Lower leg skin (tissue), 3 donors: ENCODE measurements at regions not wholly inside any gene's neighbourhood (a gene's known extent, or its start where the extent isn't known, plus 50 kb on each side); places are given as distances from the start of the nearest gene placed in this dataset.

Experiments used
- CTCF ChIP-seq, 3 donors: fragments of 450-650 bp; IDR thresholded peaks; one replicate each; pipeline ENCODE4 v1.5.1; 2016; ENCODE audit warnings: antibody characterized with exemption in 3 of 3, mild to moderate bottlenecking in 3 of 3, moderate library complexity in 2 of 3
- POLR2A ChIP-seq, 2 donors: fragments of 450-650 bp; IDR thresholded peaks; one replicate each; pipeline ENCODE4 v1.6.1; 2016 to 2017; ENCODE audit warnings: antibody characterized with exemption in 2 of 2, mild to moderate bottlenecking in 1 of 2, moderate library complexity in 1 of 2

GRCh38 chr10:52436664-52437063 lies 122.6 kb downstream of the DKK1 start:
- TF ChIP-seq CTCF (IDR thresholded peaks at IDR 0.05) (no peak), POLR2A (IDR thresholded peaks at IDR 0.05) (no peak)
